HepG2 (cell line): ENCODE measurements at regions not wholly inside any gene's neighbourhood (a gene's known extent, or its start where the extent isn't known, plus 50 kb on each side); places are given as distances from the start of the nearest gene placed in this dataset.
"Not testable (repeated sequence)": the region's sequence is repeated elsewhere in the genome, so short reads cannot be mapped to it uniquely, and the experiment has no call there.

Source experiments
- ATAC-seq: fragments of 200-7000 bp; cut with Tn5 transposase; 3 replicates; pipeline ENCODE4 v1.9.1; 2020; ENCODE audit warnings: mild to moderate bottlenecking, moderate library complexity
- BruUV-seq: library from RNA; stranded (reverse); fragments of 400-500 nt; replicated peaks from 2 replicates; lab custom pipeline; 2021; lab: Mats Ljungman, UMichigan
- CTCF ChIA-PET: fragments of 300-600 bp; formaldehyde crosslinking; extraction: SDS; loops from one replicate; lab custom pipeline; 2021; ENCODE audit warnings: low total read pairs, inconsistent platforms, low intra/inter-chr PET ratio; lab: Yijun Ruan, JAX
- POLR2A ChIA-PET: fragments of 350-600 bp; sonication (Branson Sonifier 250); formaldehyde crosslinking; loops from one replicate; lab custom pipeline; 2020; ENCODE audit warnings: antibody characterized with exemption, inconsistent platforms; lab: Yijun Ruan, JAX
- DNase-seq: peaks from one replicate; pipeline ENCODE4 v3.0.0-alpha.2; 2015; ENCODE audit warnings: low spot score
- FAIRE-seq: peaks from 3 replicates; lab custom pipeline; 2011; peaks lifted over from hg19 to GRCh38; lab: Jason Lieb, UNC
- H2AFZ ChIP-seq: one replicate; pipeline ENCODE4 v1.6.1; 2011; ENCODE audit warnings: low read length, inconsistent platforms
- H3K27ac ChIP-seq: fragments of 300-600 bp; 3 replicates; pipeline ENCODE4 v1.8.0; 2011; ENCODE audit warnings: mixed run types, mild to moderate bottlenecking, mixed read lengths, low read length, inconsistent platforms; ENCODE audit not compliant: insufficient read depth; ENCODE audit errors: extremely low read length
- H3K27me3 ChIP-seq, 2 experiments: fragments of 200-600 bp in 1 of 2; 2 replicates in 1 of 2; 3 replicates in 1 of 2; pipeline versions ENCODE4 v1.6.0 to v1.8.0; 2011; ENCODE audit warnings: low read length in 2 of 2, mild to moderate bottlenecking in 2 of 2, moderate library complexity in 2 of 2, inconsistent platforms in 1 of 2; ENCODE audit not compliant: insufficient read depth in 2 of 2, control insufficient read depth in 1 of 2
- H3K36me3 ChIP-seq, 2 experiments: fragments of 200-600 bp in 1 of 2; replicated peaks in 1 of 2; 2 replicates in 1 of 2; 3 replicates in 1 of 2; pipeline versions ENCODE4 v1.5.1 to v1.8.0; 2011; ENCODE audit warnings: low read length in 2 of 2, inconsistent platforms in 1 of 2; ENCODE audit not compliant: insufficient read depth in 2 of 2, control insufficient read depth in 1 of 2
- H3K4me1 ChIP-seq: 2 replicates; pipeline ENCODE4 v1.5.1; 2012; ENCODE audit warnings: low read length, inconsistent platforms; ENCODE audit not compliant: insufficient read depth
- H3K4me2 ChIP-seq: 2 replicates; pipeline ENCODE4 v1.6.0; 2011; ENCODE audit warnings: low read depth, low read length, inconsistent platforms
- H3K4me3 ChIP-seq, 3 experiments: fragments of 200-600 bp in 1 of 3; sonication (generic), shearing (Covaris generic) in 1 of 3; replicated peaks in 1 of 3; 2 replicates each; pipeline ENCODE4 v1.5.1; 2011 to 2016; ENCODE audit warnings: low read length in 3 of 3, inconsistent platforms in 2 of 3, low read depth in 2 of 3, mild to moderate bottlenecking in 2 of 3, control low read depth in 1 of 3, mixed read lengths in 1 of 3; ENCODE audit not compliant: insufficient read depth in 1 of 3
- H3K79me2 ChIP-seq: one replicate; pipeline ENCODE4 v1.6.1; 2011; ENCODE audit warnings: low read length, inconsistent platforms; ENCODE audit not compliant: insufficient read depth
- H3K9ac ChIP-seq: 2 replicates; pipeline ENCODE4 v1.6.0; 2011; ENCODE audit warnings: mild to moderate bottlenecking, low read depth, low read length, inconsistent platforms; ENCODE audit not compliant: insufficient read depth
- H3K9me3 ChIP-seq: 2 replicates; pipeline ENCODE4 v1.5.1; 2012; ENCODE audit warnings: mild to moderate bottlenecking, low read length
- H4K20me1 ChIP-seq: 2 replicates; pipeline ENCODE4 v1.6.0; 2011; ENCODE audit warnings: inconsistent platforms, mild to moderate bottlenecking, low read length, moderate library complexity; ENCODE audit not compliant: insufficient read depth
- ATAD3A ChIP-seq: sonication (generic); formaldehyde crosslinking; IDR thresholded peaks from 2 replicates; pipeline ENCODE4 v1.4.0; 2020; ENCODE audit warnings: missing genetic modification reagents
- NCOA5 ChIP-seq: sonication (generic); formaldehyde crosslinking; IDR thresholded peaks from 2 replicates; pipeline ENCODE4 v1.4.0; 2020; ENCODE audit warnings: missing genetic modification reagents
- PHF21A ChIP-seq: sonication (generic); formaldehyde crosslinking; IDR thresholded peaks from 2 replicates; pipeline ENCODE4 v1.5.0; 2020; ENCODE audit warnings: mild to moderate bottlenecking, missing genetic modification reagents
- ZNF292 ChIP-seq: sonication (generic); formaldehyde crosslinking; IDR thresholded peaks from 2 replicates; pipeline ENCODE4 v1.8.1; 2022; ENCODE audit warnings: mild to moderate bottlenecking, low read depth, missing genetic modification reagents, borderline replicate concordance
- WGBS: methylation state at CpG from one replicate; pipeline ENCODE4 v1.1.6; 2017; ENCODE audit warnings: low lambda C conversion rate; 5-methylcytosine and 5-hydroxymethylcytosine counted together
- in situ Hi-C: cut with HindIII; loops from 2 replicates; pipeline ENCODE4 v1.10.0; 2017; ENCODE audit warnings: low pct_unique_long_range_greater_than_20kb; ENCODE audit not compliant: extremely low pct_ligation_motif_present
- intact Hi-C: fragments of 100-400 bp; cut with micrococcal nuclease; formaldehyde crosslinking; loops from one replicate; pipeline ENCODE4 v1.10.0; 2022; ENCODE audit not compliant: unreplicated experiment
- TF ChIP-seq, protein P1 (sequence below): sonication (generic); formaldehyde crosslinking; conservative IDR thresholded peaks from 2 replicates; pipeline ENCODE4 v1.8.1; 2023; ENCODE audit warnings: missing genetic modification reagents
- TF ChIP-seq, protein P2 (sequence below): sonication (generic); formaldehyde crosslinking; IDR thresholded peaks from 2 replicates; pipeline ENCODE4 v1.5.0; 2020; ENCODE audit warnings: mild to moderate bottlenecking, missing genetic modification reagents, moderate library complexity
- TF ChIP-seq, protein P3 (sequence below): sonication (generic); formaldehyde crosslinking; IDR thresholded peaks from 2 replicates; pipeline ENCODE4 v1.5.0; 2020; ENCODE audit warnings: missing genetic modification reagents
- TF ChIP-seq, protein P4 (sequence below): sonication (generic); formaldehyde crosslinking; IDR thresholded peaks from 2 replicates; pipeline ENCODE4 v1.4.0; 2020; ENCODE audit warnings: missing genetic modification reagents, borderline replicate concordance

DNA sequence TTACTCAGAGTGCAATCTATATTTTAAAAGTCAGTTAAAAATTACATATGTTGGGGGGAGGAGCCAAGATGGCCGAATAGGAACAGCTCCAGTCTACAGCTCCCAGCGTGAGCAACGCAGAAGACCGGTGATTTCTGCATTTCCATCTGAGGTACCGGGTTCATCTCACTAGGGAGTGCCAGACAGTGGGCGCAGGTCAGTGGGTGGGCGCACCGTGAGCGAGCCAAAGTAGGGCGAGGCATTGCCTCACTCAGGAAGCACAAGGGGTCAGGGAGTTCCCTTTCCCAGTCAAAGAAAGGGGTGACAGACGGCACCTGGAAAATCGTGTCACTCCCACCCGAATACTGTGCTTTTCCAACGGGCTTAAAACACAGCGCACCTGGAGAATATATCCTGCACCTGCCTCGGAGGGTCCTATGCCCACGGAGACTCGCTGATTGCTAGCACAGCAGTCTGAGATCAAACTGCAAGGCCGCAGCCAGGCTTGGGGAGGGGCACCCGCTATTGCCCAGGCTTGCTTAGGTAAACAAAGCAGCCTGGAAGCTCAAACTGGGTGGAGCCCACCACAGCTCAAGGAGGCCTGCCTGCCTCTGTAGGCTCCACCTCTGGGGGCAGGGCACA, 612.1 kb upstream of the SMIM31 start:
- POLR2A ChIA-PET, H3K9me3 ChIP-seq, H2AFZ ChIP-seq, H3K27me3 ChIP-seq, H3K9ac ChIP-seq, intact Hi-C loops, H3K4me1 ChIP-seq, ATAC-seq, H3K4me2 ChIP-seq, CTCF ChIA-PET, H3K27ac ChIP-seq, H3K36me3 ChIP-seq, DNase-seq, H4K20me1 ChIP-seq, H3K79me2 ChIP-seq, BruUV-seq, in situ Hi-C loops, FAIRE-seq, H3K4me3 ChIP-seq: not testable (repeated sequence)
- 42% methylated on average over 5 of the region's 20 CpGs for WGBS

DNA sequence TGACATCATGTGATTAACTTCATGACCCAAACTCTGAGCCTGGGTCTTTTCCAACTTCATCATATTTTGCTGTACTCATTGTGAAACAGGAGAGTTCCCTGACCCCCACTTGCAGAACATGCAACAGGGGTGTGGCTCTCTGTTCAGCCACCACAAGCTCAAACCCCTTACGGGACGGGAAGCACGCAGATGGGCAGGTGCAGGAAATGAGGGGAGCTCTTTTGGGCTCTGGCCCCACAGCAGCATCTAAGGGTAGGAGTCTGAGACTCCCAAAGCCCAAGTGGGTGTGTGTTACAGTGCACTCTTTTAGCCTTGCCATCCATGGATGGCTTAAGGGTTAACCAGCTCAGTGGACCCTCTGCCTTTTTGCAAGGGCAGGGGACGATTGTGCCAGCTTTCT, 599.5 kb upstream of the SMIM31 start:
- FAIRE-seq, result no peak
- H3K27ac ChIP-seq, result no peak overlapping the region
- H4K20me1 ChIP-seq, result no peaks in the 10 kb centered on the region
- POLR2A ChIA-PET, result no interaction called here
- no TSS peak for BruUV-seq
- in situ Hi-C loops, result no loop called here
- intact Hi-C loops, result no loop called here
- no peak overlapping the region for H3K9ac ChIP-seq
- no peaks in the 10 kb centered on the region for H3K36me3 ChIP-seq
- H3K4me3 ChIP-seq, result no peak overlapping the region
- H3K9me3 ChIP-seq, result no peaks in the 10 kb centered on the region
- no peaks in the 10 kb centered on the region for H3K79me2 ChIP-seq
- no peaks in the 10 kb centered on the region for H3K4me1 ChIP-seq
- no peaks in the 10 kb centered on the region for H3K27me3 ChIP-seq
- no peak for DNase-seq
- CTCF ChIA-PET, result no interaction called here
- WGBS, result 6% methylated on average over 3 of the region's 4 CpGs
- H2AFZ ChIP-seq, result no peak overlapping the region
- no peak for ATAC-seq
- no peak overlapping the region for H3K4me2 ChIP-seq
- TF ChIP-seq, protein P1, sequence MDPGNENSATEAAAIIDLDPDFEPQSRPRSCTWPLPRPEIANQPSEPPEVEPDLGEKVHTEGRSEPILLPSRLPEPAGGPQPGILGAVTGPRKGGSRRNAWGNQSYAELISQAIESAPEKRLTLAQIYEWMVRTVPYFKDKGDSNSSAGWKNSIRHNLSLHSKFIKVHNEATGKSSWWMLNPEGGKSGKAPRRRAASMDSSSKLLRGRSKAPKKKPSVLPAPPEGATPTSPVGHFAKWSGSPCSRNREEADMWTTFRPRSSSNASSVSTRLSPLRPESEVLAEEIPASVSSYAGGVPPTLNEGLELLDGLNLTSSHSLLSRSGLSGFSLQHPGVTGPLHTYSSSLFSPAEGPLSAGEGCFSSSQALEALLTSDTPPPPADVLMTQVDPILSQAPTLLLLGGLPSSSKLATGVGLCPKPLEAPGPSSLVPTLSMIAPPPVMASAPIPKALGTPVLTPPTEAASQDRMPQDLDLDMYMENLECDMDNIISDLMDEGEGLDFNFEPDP (CRISPR knock-in tag), result no peak
- TF ChIP-seq, protein P2, sequence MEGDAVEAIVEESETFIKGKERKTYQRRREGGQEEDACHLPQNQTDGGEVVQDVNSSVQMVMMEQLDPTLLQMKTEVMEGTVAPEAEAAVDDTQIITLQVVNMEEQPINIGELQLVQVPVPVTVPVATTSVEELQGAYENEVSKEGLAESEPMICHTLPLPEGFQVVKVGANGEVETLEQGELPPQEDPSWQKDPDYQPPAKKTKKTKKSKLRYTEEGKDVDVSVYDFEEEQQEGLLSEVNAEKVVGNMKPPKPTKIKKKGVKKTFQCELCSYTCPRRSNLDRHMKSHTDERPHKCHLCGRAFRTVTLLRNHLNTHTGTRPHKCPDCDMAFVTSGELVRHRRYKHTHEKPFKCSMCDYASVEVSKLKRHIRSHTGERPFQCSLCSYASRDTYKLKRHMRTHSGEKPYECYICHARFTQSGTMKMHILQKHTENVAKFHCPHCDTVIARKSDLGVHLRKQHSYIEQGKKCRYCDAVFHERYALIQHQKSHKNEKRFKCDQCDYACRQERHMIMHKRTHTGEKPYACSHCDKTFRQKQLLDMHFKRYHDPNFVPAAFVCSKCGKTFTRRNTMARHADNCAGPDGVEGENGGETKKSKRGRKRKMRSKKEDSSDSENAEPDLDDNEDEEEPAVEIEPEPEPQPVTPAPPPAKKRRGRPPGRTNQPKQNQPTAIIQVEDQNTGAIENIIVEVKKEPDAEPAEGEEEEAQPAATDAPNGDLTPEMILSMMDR (CRISPR knock-in tag), result no peak
- no peak for TF ChIP-seq NCOA5 (CRISPR knock-in tag)
- TF ChIP-seq, protein P3, sequence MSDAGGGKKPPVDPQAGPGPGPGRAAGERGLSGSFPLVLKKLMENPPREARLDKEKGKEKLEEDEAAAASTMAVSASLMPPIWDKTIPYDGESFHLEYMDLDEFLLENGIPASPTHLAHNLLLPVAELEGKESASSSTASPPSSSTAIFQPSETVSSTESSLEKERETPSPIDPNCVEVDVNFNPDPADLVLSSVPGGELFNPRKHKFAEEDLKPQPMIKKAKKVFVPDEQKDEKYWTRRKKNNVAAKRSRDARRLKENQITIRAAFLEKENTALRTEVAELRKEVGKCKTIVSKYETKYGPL (CRISPR knock-in tag), result no peak
- TF ChIP-seq, protein P4, sequence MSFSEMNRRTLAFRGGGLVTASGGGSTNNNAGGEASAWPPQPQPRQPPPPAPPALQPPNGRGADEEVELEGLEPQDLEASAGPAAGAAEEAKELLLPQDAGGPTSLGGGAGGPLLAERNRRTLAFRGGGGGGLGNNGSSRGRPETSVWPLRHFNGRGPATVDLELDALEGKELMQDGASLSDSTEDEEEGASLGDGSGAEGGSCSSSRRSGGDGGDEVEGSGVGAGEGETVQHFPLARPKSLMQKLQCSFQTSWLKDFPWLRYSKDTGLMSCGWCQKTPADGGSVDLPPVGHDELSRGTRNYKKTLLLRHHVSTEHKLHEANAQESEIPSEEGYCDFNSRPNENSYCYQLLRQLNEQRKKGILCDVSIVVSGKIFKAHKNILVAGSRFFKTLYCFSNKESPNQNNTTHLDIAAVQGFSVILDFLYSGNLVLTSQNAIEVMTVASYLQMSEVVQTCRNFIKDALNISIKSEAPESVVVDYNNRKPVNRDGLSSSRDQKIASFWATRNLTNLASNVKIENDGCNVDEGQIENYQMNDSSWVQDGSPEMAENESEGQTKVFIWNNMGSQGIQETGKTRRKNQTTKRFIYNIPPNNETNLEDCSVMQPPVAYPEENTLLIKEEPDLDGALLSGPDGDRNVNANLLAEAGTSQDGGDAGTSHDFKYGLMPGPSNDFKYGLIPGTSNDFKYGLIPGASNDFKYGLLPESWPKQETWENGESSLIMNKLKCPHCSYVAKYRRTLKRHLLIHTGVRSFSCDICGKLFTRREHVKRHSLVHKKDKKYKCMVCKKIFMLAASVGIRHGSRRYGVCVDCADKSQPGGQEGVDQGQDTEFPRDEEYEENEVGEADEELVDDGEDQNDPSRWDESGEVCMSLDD (CRISPR knock-in tag), result no peak
- no peak for TF ChIP-seq ZNF292 (CRISPR knock-in tag)
- no peak for TF ChIP-seq ATAD3A (CRISPR knock-in tag)
- no peak for TF ChIP-seq PHF21A (CRISPR knock-in tag)
